NCI-H1417 (cell line): ENCODE measurements at regions not wholly inside any gene's neighbourhood (a gene's known extent, or its start where the extent isn't known, plus 50 kb on each side); places are given as distances from the start of the nearest gene placed in this dataset.
A peak's percentile ranks its signal among the peaks of the same experiment; 100 is the strongest.

Source experiments
- DNase-seq, 3 experiments: peaks; one replicate each; lab custom pipeline; 2025; lab: John Stamatoyannopoulos, UW

- DNase-seq: no peak
Observed at GRCh38 chr14:94717808-94718207, 52.1 kb downstream of the GSC start.

GRCh38 chr14:94716976-94717375 is 52.9 kb downstream of the GSC start:
- no peak for DNase-seq

- no peak for DNase-seq
Observed at GRCh38 chr14:94713115-94713514, 56.8 kb downstream of the GSC start.

- DNase-seq: no peak
Observed at GRCh38 chr14:94710731-94711130, 59.2 kb downstream of the GSC start.

- no peak for DNase-seq
Observed at GRCh38 chr14:94707494-94707893, 62.4 kb downstream of the GSC start.

- DNase-seq: no peak
Observed at GRCh38 chr14:94706133-94706532, 63.8 kb downstream of the GSC start.

GRCh38 chr14:94702629-94703028 is 67.3 kb downstream of the GSC start:
- DNase-seq: no peak

GRCh38 chr14:94701861-94702370 is 68.0 kb downstream of the GSC start:
- peak in 1 of 3 experiments; percentile 37 for DNase-seq

- DNase-seq: no peak
Observed at GRCh38 chr14:94700336-94700735, 69.6 kb downstream of the GSC start.

GRCh38 chr14:94699831-94700230 is 70.1 kb downstream of the GSC start:
- DNase-seq: no peak

GRCh38 chr14:94697773-94698556 is 71.9 kb downstream of the GSC start:
- no peak for DNase-seq

GRCh38 chr14:94696518-94696917 is 73.4 kb downstream of the GSC start:
- DNase-seq: no peak

- DNase-seq: no peak
Observed at GRCh38 chr14:94695231-94695630, 74.7 kb downstream of the GSC start.

GRCh38 chr14:94691660-94692034 is 78.3 kb downstream of the GSC start:
- DNase-seq: no peak

- no peak for DNase-seq
Observed at GRCh38 chr14:94690896-94691659, 78.8 kb downstream of the GSC start.

- DNase-seq: no peak
Observed at GRCh38 chr14:94690486-94690885, 78.3 kb downstream of the SERPINA3 start.

- DNase-seq: peak in 2 of 3 experiments; percentile 37 to 64
Observed at GRCh38 chr14:94689985-94690400, 77.8 kb downstream of the SERPINA3 start.

GRCh38 chr14:94689218-94689984 is 77.2 kb downstream of the SERPINA3 start:
- peak; percentile 74 to 82 (median 81) for DNase-seq

- no peak for DNase-seq
Observed at GRCh38 chr14:94686511-94687160, 74.4 kb downstream of the SERPINA3 start.

- DNase-seq: no peak
Observed at GRCh38 chr14:94685681-94686485, 73.7 kb downstream of the SERPINA3 start.

- no peak for DNase-seq
Observed at GRCh38 chr14:94685166-94685581, 73.0 kb downstream of the SERPINA3 start.
